Activated CD4-positive, alpha-beta T cell treated with anti-CD3 and anti-CD28 coated beads, Interleukin-2, amount 50 U/mL, for 48 hours (primary cell): ENCODE measurements at regions not wholly inside any gene's neighbourhood (a gene's known extent, or its start where the extent isn't known, plus 50 kb on each side); places are given as distances from the start of the nearest gene placed in this dataset.

ENCODE experiments used
- DNase-seq, 2 experiments: peaks; one replicate each; pipeline ENCODE4 v3.0.0-alpha.2; 2020

GRCh38 chr4:113849771-113850170 lies 88.2 kb upstream of the CAMK2D start:
- DNase-seq, result no peak

GRCh38 chr4:113847710-113848109 lies 86.2 kb upstream of the CAMK2D start:
- DNase-seq, result no peak

GRCh38 chr4:113846433-113846832 lies 84.9 kb upstream of the CAMK2D start:
- no peak for DNase-seq

GRCh38 chr4:113845138-113845537 lies 83.6 kb upstream of the CAMK2D start:
- no peak for DNase-seq

- DNase-seq, result no peak
Measured at GRCh38 chr4:113844369-113844768, 82.8 kb upstream of the CAMK2D start.

GRCh38 chr4:113840861-113841260 lies 79.3 kb upstream of the CAMK2D start:
- DNase-seq, result no peak

- DNase-seq, result no peak
Measured at GRCh38 chr4:113838460-113838859, 76.9 kb upstream of the CAMK2D start.

- no peak for DNase-seq
Measured at GRCh38 chr4:113837397-113837796, 75.9 kb upstream of the CAMK2D start.

- DNase-seq, result no peak
Measured at GRCh38 chr4:113835005-113835404, 73.5 kb upstream of the CAMK2D start.

GRCh38 chr4:113834298-113834697 lies 72.8 kb upstream of the CAMK2D start:
- DNase-seq, result no peak

GRCh38 chr4:113832803-113833202 lies 71.3 kb upstream of the CAMK2D start:
- DNase-seq, result no peak

GRCh38 chr4:113831457-113831856 lies 69.9 kb upstream of the CAMK2D start:
- DNase-seq, result no peak

GRCh38 chr4:113828702-113829101 lies 67.2 kb upstream of the CAMK2D start:
- no peak for DNase-seq

- DNase-seq, result no peak
Measured at GRCh38 chr4:113827285-113827684, 65.7 kb upstream of the CAMK2D start.

- DNase-seq, result no peak
Measured at GRCh38 chr4:113826421-113826820, 64.9 kb upstream of the CAMK2D start.

- DNase-seq, result peak; percentile 1 to 10
Measured at GRCh38 chr4:113825272-113825671, 63.7 kb upstream of the CAMK2D start.

- no peak for DNase-seq
Measured at GRCh38 chr4:113824396-113824795, 62.9 kb upstream of the CAMK2D start.

- DNase-seq, result no peak
Measured at GRCh38 chr4:113823291-113823659, 61.7 kb upstream of the CAMK2D start.

GRCh38 chr4:113822555-113823290 lies 61.2 kb upstream of the CAMK2D start:
- no peak for DNase-seq

GRCh38 chr4:113821856-113822255 lies 60.3 kb upstream of the CAMK2D start:
- DNase-seq, result no peak

- no peak for DNase-seq
Measured at GRCh38 chr4:113820108-113820507, 58.6 kb upstream of the CAMK2D start.

GRCh38 chr4:113815826-113816225 lies 54.3 kb upstream of the CAMK2D start:
- no peak for DNase-seq

GRCh38 chr4:113811359-113811758 lies 49.8 kb upstream of the CAMK2D start:
- no peak for DNase-seq
